HK-2 (cell line): ENCODE measurements at regions not wholly inside any gene's neighbourhood (a gene's known extent, or its start where the extent isn't known, plus 50 kb on each side); places are given as distances from the start of the nearest gene placed in this dataset.
A peak's percentile ranks its signal among the peaks of the same experiment; 100 is the strongest.

Experiments
- DNase-seq: peaks from one replicate; pipeline ENCODE4 v3.0.0-alpha.2; 2018; ENCODE audit not compliant: unreplicated experiment

GRCh38 chr10:79004311-79004710 is 64.5 kb upstream of the ZMIZ1 start:
- DNase-seq = peak; percentile 55

GRCh38 chr10:79005126-79005810 is 63.5 kb upstream of the ZMIZ1 start:
- no peak for DNase-seq

- DNase-seq = no peak
Measured at GRCh38 chr10:79007018-79007417, 61.7 kb upstream of the ZMIZ1 start.

GRCh38 chr10:79007421-79008319 is 61.1 kb upstream of the ZMIZ1 start:
- DNase-seq = no peak

GRCh38 chr10:79009145-79009544 is 59.6 kb upstream of the ZMIZ1 start:
- no peak for DNase-seq

- no peak for DNase-seq
Measured at GRCh38 chr10:79012567-79012966, 56.2 kb upstream of the ZMIZ1 start.

GRCh38 chr10:79013406-79013987 is 55.3 kb upstream of the ZMIZ1 start:
- DNase-seq = no peak

- no peak for DNase-seq
Measured at GRCh38 chr10:79014796-79015195, 54.0 kb upstream of the ZMIZ1 start.

- no peak for DNase-seq
Measured at GRCh38 chr10:79017882-79018520, 50.8 kb upstream of the ZMIZ1 start.

- DNase-seq = no peak
Measured at GRCh38 chr10:79018521-79019011, 50.2 kb upstream of the ZMIZ1 start.
